GM23248 (cell line): ENCODE measurements at regions not wholly inside any gene's neighbourhood (a gene's known extent, or its start where the extent isn't known, plus 50 kb on each side); places are given as distances from the start of the nearest gene placed in this dataset.

Source experiments
- EZH2 ChIP-seq: fragments of 200-600 bp; sonication (generic); IDR thresholded peaks from 2 replicates; pipeline ENCODE4 v1.6.1; 2018; ENCODE audit warnings: antibody characterized with exemption, mild to moderate bottlenecking; ENCODE audit not compliant: insufficient read depth, poor library complexity, severe bottlenecking
- EZH2phosphoT487 ChIP-seq: fragments of 200-600 bp; sonication (generic); IDR thresholded peaks from 2 replicates; pipeline ENCODE4 v1.6.1; 2018; ENCODE audit warnings: antibody characterized with exemption, moderate library complexity, mild to moderate bottlenecking, low read depth; ENCODE audit not compliant: insufficient read depth

GRCh38 chr5:142521706-142522105 lies 164.2 kb downstream of the FGF1 start:
- TF ChIP-seq EZH2 (no peak), EZH2phosphoT487 (no peak)
